WI38 (cell line): ENCODE measurements at regions not wholly inside any gene's neighbourhood (a gene's known extent, or its start where the extent isn't known, plus 50 kb on each side); places are given as distances from the start of the nearest gene placed in this dataset.

Source experiments
- H3K4me3 ChIP-seq: 2 replicates; pipeline ENCODE4 v1.5.1; 2011; ENCODE audit warnings: low read depth, mild to moderate bottlenecking, control low read depth, low read length
- TF ChIP-seq, protein P1 (sequence below): IDR thresholded peaks from 2 replicates; pipeline ENCODE4 v1.5.1; 2012; ENCODE audit warnings: low read depth, mild to moderate bottlenecking, control low read depth, low read length

DNA sequence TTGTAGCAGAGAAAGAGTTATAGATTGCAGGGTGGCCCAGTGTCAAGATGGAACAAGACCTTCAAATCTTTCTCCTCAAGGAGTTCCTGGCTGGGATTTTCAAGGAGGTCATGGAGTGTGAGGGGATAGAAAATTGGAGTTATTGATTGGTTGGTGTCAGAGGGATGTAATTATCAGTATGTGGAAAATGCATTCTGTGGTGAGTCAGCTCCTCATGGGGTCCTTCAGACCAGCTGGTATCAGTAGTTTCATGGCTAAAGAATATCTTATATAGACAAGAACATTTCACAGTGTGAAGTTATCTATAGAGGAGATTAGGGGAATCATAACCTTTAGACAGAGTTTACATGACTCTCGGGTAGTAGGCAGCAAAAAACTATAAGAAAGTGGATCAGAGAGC, 1114.0 kb upstream of the GBE1 start:
- TF ChIP-seq, protein P1, sequence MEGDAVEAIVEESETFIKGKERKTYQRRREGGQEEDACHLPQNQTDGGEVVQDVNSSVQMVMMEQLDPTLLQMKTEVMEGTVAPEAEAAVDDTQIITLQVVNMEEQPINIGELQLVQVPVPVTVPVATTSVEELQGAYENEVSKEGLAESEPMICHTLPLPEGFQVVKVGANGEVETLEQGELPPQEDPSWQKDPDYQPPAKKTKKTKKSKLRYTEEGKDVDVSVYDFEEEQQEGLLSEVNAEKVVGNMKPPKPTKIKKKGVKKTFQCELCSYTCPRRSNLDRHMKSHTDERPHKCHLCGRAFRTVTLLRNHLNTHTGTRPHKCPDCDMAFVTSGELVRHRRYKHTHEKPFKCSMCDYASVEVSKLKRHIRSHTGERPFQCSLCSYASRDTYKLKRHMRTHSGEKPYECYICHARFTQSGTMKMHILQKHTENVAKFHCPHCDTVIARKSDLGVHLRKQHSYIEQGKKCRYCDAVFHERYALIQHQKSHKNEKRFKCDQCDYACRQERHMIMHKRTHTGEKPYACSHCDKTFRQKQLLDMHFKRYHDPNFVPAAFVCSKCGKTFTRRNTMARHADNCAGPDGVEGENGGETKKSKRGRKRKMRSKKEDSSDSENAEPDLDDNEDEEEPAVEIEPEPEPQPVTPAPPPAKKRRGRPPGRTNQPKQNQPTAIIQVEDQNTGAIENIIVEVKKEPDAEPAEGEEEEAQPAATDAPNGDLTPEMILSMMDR: no peak
- no peak overlapping the region for H3K4me3 ChIP-seq

DNA sequence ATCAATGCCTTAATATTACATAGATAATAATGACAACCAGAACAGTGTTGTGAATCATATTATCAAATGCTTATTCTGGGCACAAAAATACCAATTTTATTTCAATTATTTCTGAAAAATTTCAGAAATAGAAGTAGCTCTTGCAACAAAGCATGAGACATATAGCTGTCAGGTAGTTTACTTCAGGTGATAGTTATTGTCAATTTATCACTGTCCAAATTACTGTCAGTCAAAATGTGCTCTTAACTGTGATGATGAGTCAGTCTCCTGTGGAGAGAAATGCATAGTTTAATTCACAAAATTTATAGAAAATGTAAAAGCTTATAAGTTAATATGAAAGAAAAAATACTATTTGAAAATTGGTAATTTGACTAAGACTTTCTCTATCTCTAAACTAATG, 1078.4 kb upstream of the GBE1 start:
- TF ChIP-seq, protein P1: no peak
- no peak overlapping the region for H3K4me3 ChIP-seq

DNA sequence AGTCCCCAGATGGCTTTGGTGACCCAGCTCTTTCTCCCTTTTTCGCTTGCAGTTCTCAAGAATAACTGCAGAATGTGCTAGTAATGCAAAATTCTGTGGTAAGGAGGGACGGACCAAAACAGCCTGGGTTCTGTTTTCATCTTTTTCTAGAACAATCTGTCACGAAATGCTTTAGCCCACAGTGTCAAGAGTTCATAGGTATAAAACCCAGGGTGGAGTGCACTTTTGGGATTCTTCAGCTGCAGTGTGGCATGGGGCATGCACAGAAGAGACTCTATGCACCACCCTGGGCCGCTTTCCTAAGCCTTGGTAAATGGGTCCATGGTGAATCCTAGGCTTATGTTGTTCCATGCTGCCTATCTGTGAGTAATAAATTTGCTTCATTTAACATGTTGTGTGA, 1072.7 kb upstream of the GBE1 start:
- TF ChIP-seq, protein P1: no peak

DNA sequence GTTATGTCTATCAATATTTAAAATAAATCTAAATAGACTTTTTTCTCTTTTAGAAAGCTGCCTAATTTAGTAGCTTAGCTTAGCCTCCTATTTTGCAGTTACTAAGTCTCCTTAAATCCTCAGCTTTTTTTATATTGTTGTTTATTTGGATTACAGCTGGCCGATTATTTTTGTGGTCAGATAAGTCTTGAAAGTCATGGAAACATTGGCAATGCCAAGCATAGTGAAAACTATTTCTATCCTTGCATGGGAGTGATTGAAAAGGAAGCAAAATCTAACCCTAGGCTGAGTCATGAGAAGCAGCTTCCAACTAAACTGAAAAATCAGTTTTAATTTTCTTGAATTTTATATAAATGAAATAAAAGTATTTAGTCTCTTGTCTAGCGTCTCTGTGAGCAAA, 1063.0 kb upstream of the GBE1 start:
- TF ChIP-seq, protein P1: no peak
- no peak overlapping the region for H3K4me3 ChIP-seq

More for the DNA sequence above, 1072.7 kb upstream of the GBE1 start:
- no peak overlapping the region for H3K4me3 ChIP-seq

DNA sequence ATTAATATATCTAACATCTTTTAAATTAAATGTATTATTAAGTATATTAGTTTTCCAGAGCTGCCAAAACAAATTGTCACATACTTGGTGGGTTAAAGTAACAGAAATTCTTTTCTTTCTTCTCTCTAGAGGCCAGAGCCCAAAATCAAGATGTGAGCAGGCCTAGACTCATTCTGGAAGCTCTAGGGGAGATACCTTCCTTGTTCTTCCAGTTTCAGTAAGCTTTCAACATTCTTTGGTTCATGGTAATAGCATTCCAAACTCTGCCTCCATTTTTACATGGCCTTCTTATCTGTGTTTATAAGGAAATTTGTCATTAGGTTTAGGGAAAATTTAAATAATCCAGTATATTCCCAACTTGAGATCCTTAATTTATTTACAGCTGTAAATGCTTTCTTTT, 1054.6 kb upstream of the GBE1 start:
- H3K4me3 ChIP-seq: no peak overlapping the region
- TF ChIP-seq, protein P1: no peak

DNA sequence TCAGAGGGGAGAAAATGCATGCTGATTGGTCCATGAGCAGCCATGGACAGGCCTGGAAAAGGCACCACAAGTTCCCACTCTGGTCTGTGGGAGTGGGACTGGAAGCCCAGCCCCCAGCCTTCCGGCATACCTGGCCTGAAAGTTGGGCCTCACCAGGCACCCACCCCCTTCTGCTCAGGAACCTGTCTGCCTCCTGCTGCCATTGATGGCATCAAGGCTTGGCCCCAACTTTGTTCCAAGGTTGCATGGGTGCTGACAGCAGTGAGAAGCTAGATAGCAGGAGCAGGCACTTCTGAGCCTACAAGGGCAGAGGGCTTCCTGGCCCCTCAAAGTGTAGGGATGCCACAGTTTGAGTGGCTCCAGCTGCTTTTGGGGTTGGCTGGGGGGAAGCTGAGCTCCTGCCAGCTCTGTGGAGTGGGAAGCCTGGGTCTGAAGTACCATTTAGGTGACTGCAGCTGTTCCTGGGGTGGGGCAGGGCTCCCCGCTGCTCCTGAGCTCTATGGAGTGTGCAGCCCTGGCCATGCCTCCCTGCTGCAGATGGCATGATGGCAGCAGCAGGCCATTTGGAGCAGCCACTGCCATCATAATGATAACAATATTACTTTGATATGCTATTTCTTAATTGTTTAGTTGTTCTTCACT, 1054.1 kb upstream of the GBE1 start:
- TF ChIP-seq, protein P1: no peak
- H3K4me3 ChIP-seq: no peak overlapping the region

DNA sequence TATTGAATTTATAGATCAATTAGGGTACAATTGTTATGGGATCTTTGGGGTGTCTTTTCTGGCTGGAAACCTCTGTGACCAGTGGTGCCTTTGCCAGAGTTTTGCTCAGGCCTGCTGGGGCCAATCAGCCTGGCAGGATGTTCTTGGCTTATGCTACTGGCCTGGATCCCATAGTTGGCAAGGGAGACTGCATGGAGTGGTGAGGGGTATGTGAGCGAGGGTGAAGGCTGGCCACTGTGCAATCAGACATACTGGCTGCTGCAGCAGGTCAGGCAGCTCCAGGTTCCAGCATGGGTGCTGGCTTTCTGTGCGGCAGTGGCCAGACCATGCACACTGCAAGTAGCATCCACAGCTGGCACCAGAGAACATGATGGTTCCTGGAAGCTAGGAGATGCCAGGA, 1053.2 kb upstream of the GBE1 start:
- TF ChIP-seq, protein P1: no peak
- no peak overlapping the region for H3K4me3 ChIP-seq
